Coronary artery (tissue), 2 donors: ENCODE measurements at regions not wholly inside any gene's neighbourhood (a gene's known extent, or its start where the extent isn't known, plus 50 kb on each side); places are given as distances from the start of the nearest gene placed in this dataset.

ENCODE experiments used
- DNase-seq: peaks from one replicate; pipeline ENCODE4 v3.0.0-alpha.2; 2017; ENCODE audit warnings: low spot score
- H3K27ac ChIP-seq, 2 donors: fragments of 200-600 bp; sonication (generic); one replicate each; pipeline ENCODE4 v1.5.1; 2016 to 2019
- H3K4me3 ChIP-seq: fragments of 200-600 bp; sonication (generic); 2 replicates; pipeline ENCODE4 v1.5.1; 2016; ENCODE audit warnings: mild to moderate bottlenecking, moderate library complexity
- CTCF ChIP-seq: fragments of 200-600 bp; sonication (generic); IDR thresholded peaks from one replicate; pipeline ENCODE4 v1.5.1; 2019; ENCODE audit warnings: antibody characterized with exemption

- H3K4me3 ChIP-seq, result no peak overlapping the region
- no peak for TF ChIP-seq CTCF
- no peak for DNase-seq
- no peak overlapping the region for H3K27ac ChIP-seq
Observed at GRCh38 chr4:151948351-151949016, 187.7 kb upstream of the GATB start.

- no peak for TF ChIP-seq CTCF
- Histone ChIP-seq H3K27ac (no peak overlapping the region), H3K4me3 (no peak overlapping the region)
- no peak for DNase-seq
Observed at GRCh38 chr4:151946718-151947117, 185.9 kb upstream of the GATB start.

- TF ChIP-seq CTCF, result no peak
- no peak for DNase-seq
- H3K27ac ChIP-seq, result no peak overlapping the region
- H3K4me3 ChIP-seq, result no peak overlapping the region
Observed at GRCh38 chr4:151942971-151943370, 182.2 kb upstream of the GATB start.

GRCh38 chr4:151940926-151941617, 180.3 kb upstream of the GATB start:
- no peak overlapping the region for H3K27ac ChIP-seq

GRCh38 chr4:151940291-151940690, 179.5 kb upstream of the GATB start:
- Histone ChIP-seq H3K4me3 (no peak overlapping the region), H3K27ac (no peak overlapping the region)
- no peak for DNase-seq
- no peak for TF ChIP-seq CTCF

More at GRCh38 chr4:151940926-151941617, 180.3 kb upstream of the GATB start:
- DNase-seq, result no peak
- TF ChIP-seq CTCF, result no peak
- H3K4me3 ChIP-seq, result no peak overlapping the region

GRCh38 chr4:151939670-151940069, 178.9 kb upstream of the GATB start:
- no peak for TF ChIP-seq CTCF
- no peak overlapping the region for H3K27ac ChIP-seq
- no peak for DNase-seq
- H3K4me3 ChIP-seq, result no peak overlapping the region

- H3K4me3 ChIP-seq, result no peak overlapping the region
- no peak for TF ChIP-seq CTCF
- DNase-seq, result no peak
- no peak overlapping the region for H3K27ac ChIP-seq
Observed at GRCh38 chr4:151935411-151935810, 174.6 kb upstream of the GATB start.
